ENCODE measurements at regions not wholly inside any gene's neighbourhood (a gene's known extent, or its start where the extent isn't known, plus 50 kb on each side); places are given as distances from the start of the nearest gene placed in this dataset.
A peak's percentile ranks its signal among the peaks of the same experiment; 100 is the strongest.
"Not testable (repeated sequence)": the region's sequence is repeated elsewhere in the genome, so short reads cannot be mapped to it uniquely, and the experiment has no call there.

GRCh38 chr2:111491614-111492013, 370.9 kb downstream of the BCL2L11 start:
- H3K4me1 ChIP-seq; H3K36me3 ChIP-seq; DNase-seq; H3K4me3 ChIP-seq (replicated peaks in 1 of 3); H3K27me3 ChIP-seq; intact Hi-C loops (cut with DNase I); H3K9me3 ChIP-seq: not testable (repeated sequence)
- 83 to 94% methylated on average over 3 to 4 of the region's 4 CpGs for WGBS, 2 donors
- H3K27ac ChIP-seq, result peak overlapping the region in 1 of 3 donors; percentile 30

GRCh38 chr2:111492995-111493719, 372.4 kb downstream of the BCL2L11 start:
- DNase-seq; H3K27me3 ChIP-seq; intact Hi-C loops (cut with DNase I); H3K4me3 ChIP-seq (replicated peaks in 1 of 3); H3K4me1 ChIP-seq; H3K9me3 ChIP-seq; H3K36me3 ChIP-seq: not testable (repeated sequence)
- peak overlapping the region in 2 of 3 donors; percentile 53 to 74 for H3K27ac ChIP-seq
- WGBS, 2 donors, result 40% methylated on average over 1 of the region's 20 CpGs; no CpG with 5 or more reads in 1 of the 2 donors

GRCh38 chr2:111493720-111494078, 373.0 kb downstream of the BCL2L11 start:
- WGBS, 2 donors, result 27 to 70% methylated on average over 3 to 5 of the region's 5 CpGs

GRCh38 chr2:111494288-111494980, 373.7 kb downstream of the BCL2L11 start:
- H3K27ac ChIP-seq, result peak overlapping the region; percentile 55 to 80 (median 68)
- H3K4me1 ChIP-seq; H3K36me3 ChIP-seq; H3K27me3 ChIP-seq; intact Hi-C loops (cut with DNase I); H3K9me3 ChIP-seq: not testable (repeated sequence)
- peak overlapping the region in 1 of 3 donors; percentile 21 for H3K4me3 ChIP-seq (replicated peaks in 1 of 3)
- DNase-seq, result peak; percentile 23 to 28
- WGBS, 2 donors, result 23 to 32% methylated on average over 2 to 8 of the region's 14 CpGs

More at GRCh38 chr2:111493720-111494078, 373.0 kb downstream of the BCL2L11 start:
- H3K4me1 ChIP-seq; H3K4me3 ChIP-seq (replicated peaks in 1 of 3); H3K36me3 ChIP-seq; H3K27me3 ChIP-seq; H3K9me3 ChIP-seq; intact Hi-C loops (cut with DNase I); DNase-seq: not testable (repeated sequence)
- peak overlapping the region in 2 of 3 donors; percentile 53 to 74 for H3K27ac ChIP-seq

- H3K27me3 ChIP-seq; H3K36me3 ChIP-seq; H3K4me3 ChIP-seq (replicated peaks in 1 of 3); H3K9me3 ChIP-seq; intact Hi-C loops (cut with DNase I); DNase-seq; H3K4me1 ChIP-seq: not testable (repeated sequence)
- peak overlapping the region in 2 of 3 donors; percentile 68 to 71 for H3K27ac ChIP-seq
- 0 to 10% methylated on average over 2 to 5 of the region's 7 CpGs for WGBS, 2 donors
These were observed 374.2 kb downstream of the BCL2L11 start for GRCh38 chr2:111494981-111495315.

- H3K9me3 ChIP-seq; H3K4me3 ChIP-seq (replicated peaks in 1 of 3); H3K36me3 ChIP-seq; H3K27me3 ChIP-seq; intact Hi-C loops (cut with DNase I); H3K4me1 ChIP-seq; DNase-seq: not testable (repeated sequence)
- H3K27ac ChIP-seq, result peak overlapping the region; percentile 7 to 71 (median 70)
- 52 to 83% methylated on average over 2 of the region's 2 CpGs for WGBS, 2 donors
These were observed 374.9 kb downstream of the BCL2L11 start for GRCh38 chr2:111495636-111496035.

- DNase-seq; H3K9me3 ChIP-seq; H3K4me3 ChIP-seq (replicated peaks in 1 of 3); H3K27me3 ChIP-seq; intact Hi-C loops (cut with DNase I); H3K4me1 ChIP-seq; H3K36me3 ChIP-seq: not testable (repeated sequence)
- WGBS, 2 donors, result 79 to 85% methylated on average over 2 of the region's 2 CpGs
- peak overlapping the region in 2 of 3 donors; percentile 70 to 71 for H3K27ac ChIP-seq
These were observed 375.5 kb downstream of the BCL2L11 start for GRCh38 chr2:111496176-111496575.

- H3K4me1 ChIP-seq; H3K9me3 ChIP-seq; H3K36me3 ChIP-seq; H3K27me3 ChIP-seq; H3K27ac ChIP-seq; H3K4me3 ChIP-seq (replicated peaks in 1 of 3); intact Hi-C loops (cut with DNase I); DNase-seq: not testable (repeated sequence)
- 87 to 90% methylated on average over 5 of the region's 5 CpGs for WGBS, 2 donors
These were observed 376.1 kb downstream of the BCL2L11 start for GRCh38 chr2:111496860-111497259.

- H3K4me3 ChIP-seq (replicated peaks in 1 of 3); H3K27ac ChIP-seq; H3K27me3 ChIP-seq; H3K36me3 ChIP-seq; DNase-seq; H3K9me3 ChIP-seq; intact Hi-C loops (cut with DNase I); H3K4me1 ChIP-seq: not testable (repeated sequence)
- WGBS, 2 donors, result 69 to 88% methylated on average over 1 to 2 of the region's 2 CpGs
These were observed 376.6 kb downstream of the BCL2L11 start for GRCh38 chr2:111497270-111497669.

GRCh38 chr2:111500536-111501062, 379.9 kb downstream of the BCL2L11 start:
- H3K4me1 ChIP-seq; H3K9me3 ChIP-seq; DNase-seq; H3K4me3 ChIP-seq (replicated peaks in 1 of 3); intact Hi-C loops (cut with DNase I); H3K27ac ChIP-seq; H3K36me3 ChIP-seq; H3K27me3 ChIP-seq: not testable (repeated sequence)
- 81 to 83% methylated on average over 2 of the region's 3 CpGs for WGBS, 2 donors

- H3K9me3 ChIP-seq; H3K4me3 ChIP-seq (replicated peaks in 1 of 3); H3K4me1 ChIP-seq; H3K27me3 ChIP-seq; intact Hi-C loops (cut with DNase I); DNase-seq; H3K27ac ChIP-seq; H3K36me3 ChIP-seq: not testable (repeated sequence)
- 87% methylated on average over 2 of the region's 5 CpGs; no CpG with 5 or more reads in 1 of the 2 donors for WGBS, 2 donors
These were observed 380.0 kb downstream of the ANAPC1 start for GRCh38 chr2:111503844-111504570.

GRCh38 chr2:111504571-111504942, 379.4 kb downstream of the ANAPC1 start:
- H3K27me3 ChIP-seq; intact Hi-C loops (cut with DNase I); DNase-seq; H3K9me3 ChIP-seq; H3K4me3 ChIP-seq (replicated peaks in 1 of 3); H3K36me3 ChIP-seq; H3K4me1 ChIP-seq; H3K27ac ChIP-seq: not testable (repeated sequence)
- 93% methylated on average over 1 of the region's 2 CpGs for WGBS, 2 donors

Measured in thyroid gland (tissue), 4 donors.